ENCODE measurements at regions not wholly inside any gene's neighbourhood (a gene's known extent, or its start where the extent isn't known, plus 50 kb on each side); places are given as distances from the start of the nearest gene placed in this dataset.

DNA sequence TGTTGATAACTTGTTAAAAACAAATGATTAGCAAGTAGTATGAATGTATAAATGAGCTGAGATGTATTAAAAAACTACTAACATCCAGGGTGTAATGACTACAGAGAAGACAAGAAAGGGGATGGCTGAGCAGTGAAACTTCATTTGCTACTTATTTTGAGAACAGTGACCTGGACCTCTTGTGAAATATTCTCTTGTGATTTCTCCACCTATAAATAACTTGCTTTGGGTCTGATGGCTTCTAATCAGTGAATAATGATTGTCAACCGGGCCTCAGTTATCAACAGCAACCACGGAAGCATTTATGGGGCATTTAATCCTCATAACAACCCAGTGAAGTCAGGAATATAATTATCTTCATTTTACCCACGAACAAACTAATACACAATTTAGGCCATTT, 154.2 kb upstream of the HAND2 start:
- TF ChIP-seq POLR2A (IDR thresholded peaks at IDR 0.05), result no peak
- TF ChIP-seq, protein P1, sequence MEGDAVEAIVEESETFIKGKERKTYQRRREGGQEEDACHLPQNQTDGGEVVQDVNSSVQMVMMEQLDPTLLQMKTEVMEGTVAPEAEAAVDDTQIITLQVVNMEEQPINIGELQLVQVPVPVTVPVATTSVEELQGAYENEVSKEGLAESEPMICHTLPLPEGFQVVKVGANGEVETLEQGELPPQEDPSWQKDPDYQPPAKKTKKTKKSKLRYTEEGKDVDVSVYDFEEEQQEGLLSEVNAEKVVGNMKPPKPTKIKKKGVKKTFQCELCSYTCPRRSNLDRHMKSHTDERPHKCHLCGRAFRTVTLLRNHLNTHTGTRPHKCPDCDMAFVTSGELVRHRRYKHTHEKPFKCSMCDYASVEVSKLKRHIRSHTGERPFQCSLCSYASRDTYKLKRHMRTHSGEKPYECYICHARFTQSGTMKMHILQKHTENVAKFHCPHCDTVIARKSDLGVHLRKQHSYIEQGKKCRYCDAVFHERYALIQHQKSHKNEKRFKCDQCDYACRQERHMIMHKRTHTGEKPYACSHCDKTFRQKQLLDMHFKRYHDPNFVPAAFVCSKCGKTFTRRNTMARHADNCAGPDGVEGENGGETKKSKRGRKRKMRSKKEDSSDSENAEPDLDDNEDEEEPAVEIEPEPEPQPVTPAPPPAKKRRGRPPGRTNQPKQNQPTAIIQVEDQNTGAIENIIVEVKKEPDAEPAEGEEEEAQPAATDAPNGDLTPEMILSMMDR (IDR thresholded peaks at IDR 0.05 in 4 of 5, conservative IDR thresholded peaks at IDR 0.05 in 1 of 5), result no peak
